CD4-positive, alpha-beta T cell (primary cell): ENCODE measurements at regions not wholly inside any gene's neighbourhood (a gene's known extent, or its start where the extent isn't known, plus 50 kb on each side); places are given as distances from the start of the nearest gene placed in this dataset.

Source experiments
- ATAC-seq: fragments of 200-7000 bp; cut with Tn5 transposase; one replicate; pipeline ENCODE4 v1.10.0; 2022; ENCODE audit warnings: mild to moderate bottlenecking; ENCODE audit not compliant: poor library complexity
- CTCF ChIA-PET: fragments of 350-600 bp; sonication (Branson Sonifier 250); formaldehyde crosslinking; loops from one replicate; lab custom pipeline; 2021; ENCODE audit warnings: antibody characterized with exemption, inconsistent platforms; lab: Charles Lee
- POLR2A ChIA-PET: fragments of 350-600 bp; sonication (Branson Sonifier 250); formaldehyde crosslinking; loops from one replicate; lab custom pipeline; 2021; ENCODE audit warnings: antibody characterized with exemption, inconsistent platforms; lab: Charles Lee
- DNase-seq, 14 experiments: peaks; one replicate each; pipeline ENCODE4 v3.0.0-alpha.2; 2013 to 2020; ENCODE audit warnings: mixed read lengths in 2 of 14
- H3K27ac ChIP-seq, 2 donors: one replicate each; pipeline versions ENCODE4 v1.5.1 to v1.7.0; 2013; ENCODE audit warnings: low read length in 2 of 2, low read depth in 1 of 2, mild to moderate bottlenecking in 1 of 2
- H3K27me3 ChIP-seq, 2 experiments: 1 replicate in 1 of 2; 2 replicates in 1 of 2; pipeline versions ENCODE4 v1.6.1 to v1.7.0; 2013; ENCODE audit warnings: low read length in 2 of 2, control low read depth in 1 of 2, mild to moderate bottlenecking in 1 of 2, moderate library complexity in 1 of 2; ENCODE audit not compliant: insufficient read depth in 2 of 2, control insufficient read depth in 1 of 2
- H3K36me3 ChIP-seq: one replicate; pipeline ENCODE4 v1.6.1; 2013; ENCODE audit warnings: low read length, control low read depth; ENCODE audit not compliant: insufficient read depth
- H3K4me1 ChIP-seq: one replicate; pipeline ENCODE4 v1.6.1; 2013; ENCODE audit warnings: low read length, control low read depth; ENCODE audit not compliant: insufficient read depth
- H3K4me3 ChIP-seq: one replicate; pipeline ENCODE4 v1.5.1; 2013; ENCODE audit warnings: mild to moderate bottlenecking, low read length, moderate library complexity
- H3K9me3 ChIP-seq, 2 experiments: 1 replicate in 1 of 2; 2 replicates in 1 of 2; pipeline versions ENCODE4 v1.6.1 to v1.7.0; 2013; ENCODE audit warnings: low read length in 2 of 2, mild to moderate bottlenecking in 2 of 2, control low read depth in 1 of 2, moderate library complexity in 1 of 2; ENCODE audit not compliant: control insufficient read depth in 1 of 2, insufficient read depth in 1 of 2
- H3K27ac Mint-ChIP-seq: one replicate; pipeline ENCODE4 v1.8.0; 2020; ENCODE audit warnings: mixed read lengths
- H3K27me3 Mint-ChIP-seq: one replicate; pipeline ENCODE4 v1.8.0; 2021; ENCODE audit warnings: mixed read lengths
- H3K36me3 Mint-ChIP-seq: one replicate; pipeline ENCODE4 v1.8.0; 2021; ENCODE audit warnings: low read depth, mixed read lengths
- H3K4me1 Mint-ChIP-seq: one replicate; pipeline ENCODE4 v1.8.0; 2021; ENCODE audit warnings: low read depth, mixed read lengths
- H3K4me3 Mint-ChIP-seq: one replicate; pipeline ENCODE4 v1.8.0; 2020; ENCODE audit warnings: mild to moderate bottlenecking, mixed read lengths
- H3K9me3 Mint-ChIP-seq: one replicate; pipeline ENCODE4 v1.8.0; 2020; ENCODE audit warnings: mixed read lengths
- CTCF ChIP-seq: fragments of 200-600 bp; IDR thresholded peaks from one replicate; pipeline ENCODE4 v1.8.0; 2022; ENCODE audit warnings: antibody characterized with exemption, mild to moderate bottlenecking
- intact Hi-C, 2 experiments: fragments of 100-400 bp; cut with DNase I in 1 of 2; cut with micrococcal nuclease in 1 of 2; formaldehyde crosslinking; loops; one replicate each; pipeline versions ENCODE4 v1.15.1 to v1.9.0; 2023 to 2025; cut with DNase I, micrococcal nuclease

GRCh38 chr1:192087334-192087733 lies 70.9 kb upstream of the RGS18 start:
- Mint-ChIP-seq H3K4me1 (no peaks in the 10 kb centered on the region), H3K36me3 (no peaks in the 10 kb centered on the region), H3K27me3 (no peaks in the 10 kb centered on the region), H3K4me3 (no peak overlapping the region), H3K27ac (no peak overlapping the region), H3K9me3 (peaks cover 2% of the 10 kb centered on the region)
- Histone ChIP-seq H3K9me3 (no peaks in the 10 kb centered on the region), H3K27me3 (no peaks in the 10 kb centered on the region), H3K27ac (no peak overlapping the region), H3K4me1 (no peaks in the 10 kb centered on the region), H3K36me3 (no peaks in the 10 kb centered on the region), H3K4me3 (no peak overlapping the region)
- ChIA-PET POLR2A (no interaction called here), CTCF (no interaction called here)
- no peak for ATAC-seq
- no peak for TF ChIP-seq CTCF
- DNase-seq: no peak
- intact Hi-C loops: no loop called here

GRCh38 chr1:192088496-192088895 lies 69.8 kb upstream of the RGS18 start:
- Histone ChIP-seq H3K4me3 (no peak overlapping the region), H3K36me3 (no peaks in the 10 kb centered on the region), H3K4me1 (no peaks in the 10 kb centered on the region), H3K27me3 (no peaks in the 10 kb centered on the region), H3K9me3 (no peaks in the 10 kb centered on the region), H3K27ac (no peak overlapping the region)
- no peaks in the 10 kb centered on the region for H3K4me1 Mint-ChIP-seq
- TF ChIP-seq CTCF: no peak
- peaks cover 2% of the 10 kb centered on the region for H3K9me3 Mint-ChIP-seq
- intact Hi-C loops: no loop called here
- ChIA-PET POLR2A (no interaction called here), CTCF (no interaction called here)
- no peak overlapping the region for H3K4me3 Mint-ChIP-seq
- ATAC-seq: no peak
- no peak overlapping the region for H3K27ac Mint-ChIP-seq
- H3K27me3 Mint-ChIP-seq: no peaks in the 10 kb centered on the region
- DNase-seq: no peak
- H3K36me3 Mint-ChIP-seq: no peaks in the 10 kb centered on the region

- Mint-ChIP-seq H3K4me1 (no peaks in the 10 kb centered on the region), H3K4me3 (no peak overlapping the region), H3K27me3 (no peaks in the 10 kb centered on the region), H3K9me3 (peaks cover 3% of the 10 kb centered on the region), H3K27ac (no peak overlapping the region), H3K36me3 (no peaks in the 10 kb centered on the region)
- DNase-seq (no peak), ATAC-seq (no peak)
- TF ChIP-seq CTCF: no peak
- H3K4me1 ChIP-seq: no peaks in the 10 kb centered on the region
- intact Hi-C loops: no loop called here
- no peaks in the 10 kb centered on the region for H3K36me3 ChIP-seq
- POLR2A ChIA-PET: no interaction called here
- no peaks in the 10 kb centered on the region for H3K9me3 ChIP-seq
- H3K27me3 ChIP-seq: no peaks in the 10 kb centered on the region
- no peak overlapping the region for H3K27ac ChIP-seq
- CTCF ChIA-PET: no interaction called here
- no peak overlapping the region for H3K4me3 ChIP-seq
These were observed 60.3 kb upstream of the RGS18 start for GRCh38 chr1:192098001-192098400.
